Endothelial cell of umbilical vein (primary cell): ENCODE measurements at regions not wholly inside any gene's neighbourhood (a gene's known extent, or its start where the extent isn't known, plus 50 kb on each side); places are given as distances from the start of the nearest gene placed in this dataset.

Source experiments
- BruUV-seq: library from RNA; stranded (reverse); fragments of 400-500 nt; replicated peaks from 2 replicates; lab custom pipeline; 2021; lab: Mats Ljungman, UMichigan
- CTCF ChIA-PET: fragments of 300-600, 350-600 bp; sonication (Branson Sonifier 250); formaldehyde crosslinking; loops from one replicate; lab custom pipeline; 2021; ENCODE audit warnings: antibody characterized with exemption, inconsistent platforms; lab: Charles Lee
- POLR2A ChIA-PET: fragments of 300-600, 350-600 bp; sonication (Branson Sonifier 250); formaldehyde crosslinking; loops from one replicate; lab custom pipeline; 2021; ENCODE audit warnings: antibody characterized with exemption, inconsistent platforms; lab: Charles Lee
- DNase-seq: peaks from one replicate; pipeline ENCODE4 v3.0.0-alpha.2; 2011; ENCODE audit warnings: low read depth, low spot score
- FAIRE-seq: peaks from 2 replicates; lab custom pipeline; 2011; peaks lifted over from hg19 to GRCh38; lab: Jason Lieb, UNC
- H2AFZ ChIP-seq: 2 replicates; pipeline ENCODE4 v1.6.0; 2012; ENCODE audit warnings: low read depth, low read length, control low read depth, inconsistent platforms
- H3K27ac ChIP-seq: 2 replicates; pipeline ENCODE4 v1.5.1; 2011; ENCODE audit warnings: low read depth, mild to moderate bottlenecking, control low read depth, low read length, moderate library complexity; ENCODE audit not compliant: insufficient read depth
- H3K27me3 ChIP-seq, 2 experiments: 2 replicates each; pipeline versions ENCODE4 v1.6.0 to v1.6.1; 2011; ENCODE audit warnings: low read length in 2 of 2, mixed read lengths in 1 of 2; ENCODE audit not compliant: control insufficient read depth in 2 of 2, insufficient read depth in 2 of 2
- H3K36me3 ChIP-seq, 2 experiments: 2 replicates in 1 of 2; 3 replicates in 1 of 2; pipeline ENCODE4 v1.5.1; 2011; ENCODE audit warnings: low read length in 2 of 2, mild to moderate bottlenecking in 1 of 2, moderate library complexity in 1 of 2; ENCODE audit not compliant: control insufficient read depth in 2 of 2, insufficient read depth in 2 of 2; ENCODE audit errors: extremely low read depth in 1 of 2
- H3K4me1 ChIP-seq: 3 replicates; pipeline ENCODE4 v1.5.1; 2011; ENCODE audit warnings: mild to moderate bottlenecking, low read length; ENCODE audit not compliant: control insufficient read depth, insufficient read depth; ENCODE audit errors: extremely low read depth
- H3K4me2 ChIP-seq: 2 replicates; pipeline ENCODE4 v1.6.1; 2011; ENCODE audit warnings: low read length, control low read depth, mixed read lengths; ENCODE audit not compliant: insufficient read depth
- H3K4me3 ChIP-seq, 3 experiments: fragments of 200-600 bp in 1 of 3; sonication (generic), shearing (Covaris generic) in 1 of 3; replicated peaks in 1 of 3; 2 replicates each; pipeline ENCODE4 v1.5.1; 2011 to 2016; ENCODE audit warnings: control low read depth in 3 of 3, low read length in 3 of 3, mild to moderate bottlenecking in 2 of 3, inconsistent platforms in 1 of 3, low read depth in 1 of 3, moderate library complexity in 1 of 3; ENCODE audit not compliant: insufficient read depth in 1 of 3
- H3K79me2 ChIP-seq: 2 replicates; pipeline ENCODE4 v1.6.0; 2012; ENCODE audit warnings: low read length, inconsistent platforms; ENCODE audit not compliant: control insufficient read depth, insufficient read depth
- H3K9ac ChIP-seq: replicated peaks from 2 replicates; pipeline ENCODE3; 2011; ENCODE audit warnings: low read length, control low read depth; ENCODE audit not compliant: insufficient read depth; ENCODE audit errors: extremely low read depth
- H3K9me1 ChIP-seq: replicated peaks from 3 replicates; pipeline ENCODE4 v1.6.0; 2011; ENCODE audit warnings: mild to moderate bottlenecking, low read length; ENCODE audit not compliant: control insufficient read depth, insufficient read depth; ENCODE audit errors: extremely low read depth
- H3K9me3 ChIP-seq: replicated peaks from 2 replicates; pipeline ENCODE4 v1.5.1; 2012; ENCODE audit warnings: low read length, inconsistent platforms; ENCODE audit not compliant: control insufficient read depth, insufficient read depth
- H4K20me1 ChIP-seq: replicated peaks from 2 replicates; pipeline ENCODE3; 2011; ENCODE audit warnings: mild to moderate bottlenecking, low read length; ENCODE audit not compliant: control insufficient read depth, insufficient read depth; ENCODE audit errors: extremely low read depth
- CTCF ChIP-seq, 2 donors: IDR thresholded peaks; 1 replicate in 1 of 2; 2 replicates in 1 of 2; pipeline ENCODE4 v1.5.1; 2011; ENCODE audit warnings: low read length in 2 of 2, mild to moderate bottlenecking in 2 of 2, moderate library complexity in 2 of 2, control low read depth in 1 of 2, inconsistent platforms in 1 of 2, low read depth in 1 of 2; ENCODE audit not compliant: insufficient read depth in 1 of 2; ENCODE audit errors: extremely low read depth in 1 of 2
- EZH2 ChIP-seq: IDR thresholded peaks from 2 replicates; pipeline ENCODE4 v1.6.1; 2012; ENCODE audit warnings: borderline replicate concordance, low read depth, mild to moderate bottlenecking, moderate library complexity, low read length, inconsistent platforms; ENCODE audit not compliant: severe bottlenecking
- FOS ChIP-seq: IDR thresholded peaks from 2 replicates; pipeline ENCODE4 v1.6.1; 2011; ENCODE audit warnings: mild to moderate bottlenecking, low read length, moderate library complexity, borderline replicate concordance; ENCODE audit not compliant: insufficient read depth
- GATA2 ChIP-seq: IDR thresholded peaks from 2 replicates; pipeline ENCODE4 v1.7.0; 2011; ENCODE audit warnings: low read depth, mild to moderate bottlenecking, moderate library complexity, mixed read lengths, low read length; ENCODE audit not compliant: insufficient read length, insufficient read depth
- JUN ChIP-seq: IDR thresholded peaks from 2 replicates; pipeline ENCODE4 v1.6.1; 2011; ENCODE audit warnings: borderline replicate concordance, low read depth; ENCODE audit not compliant: insufficient read length, insufficient read depth
- MAX ChIP-seq: IDR thresholded peaks from 2 replicates; pipeline ENCODE4 v1.6.1; 2011; ENCODE audit not compliant: insufficient read depth, insufficient read length
- MYC ChIP-seq: IDR thresholded peaks from one replicate; pipeline ENCODE4 v1.6.1; 2011; ENCODE audit warnings: mild to moderate bottlenecking, low read depth, low read length
- POLR2A ChIP-seq: IDR thresholded peaks from 2 replicates; pipeline ENCODE4 v1.6.1; 2012; ENCODE audit warnings: low read depth, mild to moderate bottlenecking, control low read depth, low read length
- POLR2AphosphoS5 ChIP-seq: IDR thresholded peaks from 2 replicates; pipeline ENCODE4 v1.6.1; 2012; ENCODE audit warnings: low read depth, mild to moderate bottlenecking, control low read depth, low read length, moderate library complexity; ENCODE audit not compliant: insufficient read depth
- dilution Hi-C: fragments of 300-500 bp; cut with MboI; formaldehyde crosslinking; loops from one replicate; pipeline ENCODE4 v1.15.0; 2019; ENCODE audit warnings: low sequenced_read_pairs; ENCODE audit not compliant: extremely low pct_ligation_motif_present
- intact Hi-C: fragments of 100-400 bp; cut with micrococcal nuclease; formaldehyde crosslinking; loops from one replicate; pipeline ENCODE4 v1.10.0; 2022

GRCh38 chr3:132980102-132980501, 58.1 kb upstream of the TMEM108 start:
- Histone ChIP-seq H3K9me3 (no peaks in the 10 kb centered on the region), H2AFZ (no peak overlapping the region), H3K9ac (no peak overlapping the region), H3K4me2 (no peak overlapping the region), H4K20me1 (no peaks in the 10 kb centered on the region), H3K27ac (no peak overlapping the region), H3K4me1 (no peaks in the 10 kb centered on the region), H3K9me1 (no peaks in the 10 kb centered on the region), H3K4me3 (no peak overlapping the region), H3K36me3 (no peaks in the 10 kb centered on the region), H3K27me3 (no peaks in the 10 kb centered on the region), H3K79me2 (no peaks in the 10 kb centered on the region)
- intact Hi-C loops = no loop called here
- DNase-seq (no peak), FAIRE-seq (no peak)
- TF ChIP-seq MYC = no peak
- no peak for TF ChIP-seq GATA2
- TF ChIP-seq POLR2AphosphoS5 = no peak
- TF ChIP-seq POLR2A = no peak
- TF ChIP-seq MAX = no peak
- TF ChIP-seq CTCF (IDR thresholded peaks at IDR 0.05; ENCODE audit: extremely low read depth in 1 of 2, insufficient read depth in 1 of 2, low read depth in 1 of 2, low read length in 2 of 2) = no peak
- TF ChIP-seq FOS = no peak
- no peak for TF ChIP-seq JUN
- TF ChIP-seq EZH2 = no peak
- ChIA-PET CTCF (no interaction called here), POLR2A (no interaction called here)
- dilution Hi-C loops = no loop called here
- no TSS peak for BruUV-seq
